ENCODE measurements at regions not wholly inside any gene's neighbourhood (a gene's known extent, or its start where the extent isn't known, plus 50 kb on each side); places are given as distances from the start of the nearest gene placed in this dataset.

DNA sequence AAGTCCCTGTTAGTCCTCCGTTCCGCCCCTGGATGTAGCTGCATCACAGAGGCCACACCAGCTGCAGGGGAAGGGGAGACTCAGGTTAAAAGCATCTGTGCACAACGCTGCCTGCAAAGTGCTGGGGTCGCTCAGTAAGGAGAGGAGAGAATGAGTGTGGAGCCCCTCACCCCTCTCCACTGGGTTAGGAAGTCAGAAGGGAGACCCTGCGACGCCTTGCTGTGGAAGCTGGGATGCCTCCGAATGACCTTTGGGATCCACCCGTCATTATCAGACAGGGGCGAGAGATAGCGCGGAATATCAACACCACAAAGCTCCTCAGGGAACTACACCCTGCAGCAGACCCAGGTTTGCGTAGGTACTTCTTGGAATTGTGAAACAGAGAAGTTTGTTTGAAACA lies 167.7 kb upstream of the SHH start:
- no peak overlapping the region for H3K4me3 ChIP-seq
- no peaks in the 10 kb centered on the region for H3K36me3 ChIP-seq
- no peaks in the 10 kb centered on the region for H3K4me1 ChIP-seq
- no peak overlapping the region for H3K27ac ChIP-seq
- no peaks in the 10 kb centered on the region for H3K9me3 ChIP-seq
- no peak for DNase-seq (ENCODE audit: low spot score in 2 of 2)
- no peak for TF ChIP-seq POLR2AphosphoS5 (IDR thresholded peaks at IDR 0.05)
- no peak for TF ChIP-seq POLR2A (IDR thresholded peaks at IDR 0.05)
- TF ChIP-seq, protein P1, sequence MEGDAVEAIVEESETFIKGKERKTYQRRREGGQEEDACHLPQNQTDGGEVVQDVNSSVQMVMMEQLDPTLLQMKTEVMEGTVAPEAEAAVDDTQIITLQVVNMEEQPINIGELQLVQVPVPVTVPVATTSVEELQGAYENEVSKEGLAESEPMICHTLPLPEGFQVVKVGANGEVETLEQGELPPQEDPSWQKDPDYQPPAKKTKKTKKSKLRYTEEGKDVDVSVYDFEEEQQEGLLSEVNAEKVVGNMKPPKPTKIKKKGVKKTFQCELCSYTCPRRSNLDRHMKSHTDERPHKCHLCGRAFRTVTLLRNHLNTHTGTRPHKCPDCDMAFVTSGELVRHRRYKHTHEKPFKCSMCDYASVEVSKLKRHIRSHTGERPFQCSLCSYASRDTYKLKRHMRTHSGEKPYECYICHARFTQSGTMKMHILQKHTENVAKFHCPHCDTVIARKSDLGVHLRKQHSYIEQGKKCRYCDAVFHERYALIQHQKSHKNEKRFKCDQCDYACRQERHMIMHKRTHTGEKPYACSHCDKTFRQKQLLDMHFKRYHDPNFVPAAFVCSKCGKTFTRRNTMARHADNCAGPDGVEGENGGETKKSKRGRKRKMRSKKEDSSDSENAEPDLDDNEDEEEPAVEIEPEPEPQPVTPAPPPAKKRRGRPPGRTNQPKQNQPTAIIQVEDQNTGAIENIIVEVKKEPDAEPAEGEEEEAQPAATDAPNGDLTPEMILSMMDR (IDR thresholded peaks at IDR 0.05): no peak
- intact Hi-C loops (cut with DNase I; ENCODE audit: low total_unique reads): no loop called here
- H3K27me3 ChIP-seq: peaks cover 0 to 16% of the 10 kb centered on the region in 2 donors

DNA sequence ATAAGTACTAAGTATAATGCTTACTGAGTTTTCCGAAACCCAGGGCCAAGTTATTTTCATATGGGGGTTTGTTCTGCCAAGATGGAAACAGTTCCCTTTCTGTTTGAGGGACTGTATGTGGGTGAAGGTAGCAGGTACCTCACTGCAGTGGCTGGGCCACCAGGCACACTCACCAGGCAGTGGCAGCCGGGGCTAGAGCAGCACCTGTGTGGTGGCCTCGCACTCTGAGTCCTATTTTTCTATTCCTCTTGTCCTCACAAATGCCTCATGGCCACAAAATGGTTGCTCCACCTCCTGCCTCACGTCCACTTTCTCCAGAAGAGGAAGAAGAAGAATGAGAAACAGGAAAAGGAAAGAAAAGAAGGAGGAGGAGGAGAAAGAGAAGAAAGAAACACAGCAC lies 167.3 kb upstream of the SHH start:
- Histone ChIP-seq H3K27ac (no peak overlapping the region), H3K27me3 (peaks cover 0 to 16% of the 10 kb centered on the region in 2 donors), H3K36me3 (no peaks in the 10 kb centered on the region), H3K4me1 (no peaks in the 10 kb centered on the region), H3K4me3 (no peak overlapping the region), H3K9me3 (no peaks in the 10 kb centered on the region)
- intact Hi-C loops (cut with DNase I; ENCODE audit: low total_unique reads): no loop called here
- TF ChIP-seq, protein P1 (IDR thresholded peaks at IDR 0.05): no peak
- DNase-seq (ENCODE audit: low spot score in 2 of 2): peak in 1 of 2 donors; percentile 9

DNA sequence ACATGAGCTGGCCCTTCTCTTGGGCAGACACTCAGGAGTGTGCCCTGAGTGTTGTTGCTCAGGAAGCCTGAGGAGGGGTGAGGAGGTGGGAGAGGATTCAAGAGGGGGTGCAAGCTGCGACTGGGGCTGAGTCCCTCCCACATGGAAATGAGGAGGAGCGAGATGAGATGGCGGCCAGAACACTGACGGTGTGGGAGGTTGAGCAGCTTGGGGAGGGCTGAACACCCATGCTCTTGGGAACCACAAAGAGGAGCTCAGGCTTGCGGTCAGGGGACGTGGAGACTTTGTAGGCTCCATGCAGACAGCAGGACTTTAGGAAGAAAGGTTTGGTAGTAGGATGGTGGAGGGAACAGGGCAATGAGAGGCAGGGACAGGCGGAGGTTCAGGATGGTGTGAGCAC lies 163.2 kb upstream of the SHH start:
- Histone ChIP-seq H3K4me3 (no peak overlapping the region), H3K27me3 (peaks cover 0 to 18% of the 10 kb centered on the region in 2 donors), H3K4me1 (no peaks in the 10 kb centered on the region), H3K9me3 (no peaks in the 10 kb centered on the region), H3K36me3 (no peaks in the 10 kb centered on the region), H3K27ac (no peak overlapping the region)
- TF ChIP-seq POLR2AphosphoS5 (IDR thresholded peaks at IDR 0.05) (no peak), POLR2A (IDR thresholded peaks at IDR 0.05) (no peak)
- TF ChIP-seq, protein P1 (IDR thresholded peaks at IDR 0.05): no peak
- intact Hi-C loops (cut with DNase I; ENCODE audit: low total_unique reads): no loop called here
- DNase-seq (ENCODE audit: low spot score in 2 of 2): peak in 1 of 2 donors; percentile 20

DNA sequence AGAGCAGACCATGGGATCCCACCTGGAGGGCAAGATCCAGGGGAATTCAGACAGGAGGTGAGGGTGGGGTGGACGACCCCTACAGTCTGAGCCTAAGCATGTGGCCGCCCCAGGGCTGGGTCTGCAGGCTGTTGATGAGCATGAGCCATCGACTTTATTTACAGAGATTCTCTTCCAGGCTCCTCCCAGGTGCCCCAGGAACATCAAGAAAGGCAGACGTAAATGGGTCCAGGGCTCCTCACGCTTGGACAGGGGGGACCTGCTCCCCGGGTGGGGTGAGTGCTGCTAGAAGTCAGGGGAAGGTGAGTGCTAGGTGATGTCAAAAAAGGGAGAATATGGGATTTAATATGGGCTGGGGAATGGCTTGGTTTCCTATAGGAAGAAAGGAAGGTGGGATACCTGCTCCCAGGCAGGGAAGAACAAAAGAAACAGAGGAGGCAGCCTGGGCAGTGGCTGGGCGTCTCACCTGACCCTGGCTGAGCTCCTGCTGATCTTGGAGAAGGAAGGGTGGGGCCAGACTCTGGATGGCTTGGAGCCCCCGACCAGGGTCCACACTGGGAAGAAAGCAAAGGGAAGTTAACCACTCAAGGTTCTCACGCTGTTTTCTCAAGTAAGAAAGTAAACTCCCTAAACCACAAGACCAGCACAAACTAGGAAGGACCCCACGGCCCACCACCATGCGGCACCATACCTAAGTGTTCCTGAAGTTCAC lies 162.1 kb upstream of the SHH start:
- Histone ChIP-seq H3K36me3 (no peaks in the 10 kb centered on the region), H3K27ac (no peak overlapping the region), H3K4me3 (no peak overlapping the region), H3K4me1 (no peaks in the 10 kb centered on the region), H3K27me3 (peaks cover 0 to 9% of the 10 kb centered on the region in 2 donors), H3K9me3 (no peaks in the 10 kb centered on the region)
- peak in 1 of 2 donors; percentile 33 for DNase-seq (ENCODE audit: low spot score in 2 of 2)
- intact Hi-C loops (cut with DNase I; ENCODE audit: low total_unique reads): no loop called here
- TF ChIP-seq, protein P1 (IDR thresholded peaks at IDR 0.05): no peak
- no peak for TF ChIP-seq POLR2A (IDR thresholded peaks at IDR 0.05)
- TF ChIP-seq POLR2AphosphoS5 (IDR thresholded peaks at IDR 0.05): no peak

DNA sequence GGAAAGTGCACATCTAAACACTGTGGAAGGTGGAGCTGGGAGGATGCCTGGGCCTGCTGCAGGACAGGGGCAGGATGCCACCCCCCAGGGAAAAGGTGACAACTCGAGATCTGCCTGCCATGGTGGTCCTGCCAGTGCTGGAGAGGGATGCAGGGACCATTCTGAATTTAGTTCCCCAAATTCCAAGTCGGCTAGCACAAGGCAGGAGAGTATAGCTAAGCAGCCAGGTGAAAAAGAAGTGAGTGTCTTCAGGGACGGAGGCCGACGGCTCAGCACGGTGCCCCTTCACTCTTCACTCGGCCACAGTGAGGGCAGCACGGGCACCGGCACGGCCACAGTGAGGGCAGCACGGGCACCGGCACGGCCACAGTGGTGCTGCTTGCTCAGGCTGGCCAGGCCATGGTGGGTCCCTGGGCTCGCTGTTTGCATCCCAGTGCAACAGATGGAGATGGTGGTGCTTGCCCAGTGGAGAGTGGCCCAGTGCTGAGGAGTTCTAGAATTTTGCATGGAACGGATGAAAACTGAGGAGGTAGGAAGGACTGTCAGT lies 161.3 kb upstream of the SHH start:
- H3K36me3 ChIP-seq: no peaks in the 10 kb centered on the region
- H3K27me3 ChIP-seq: peaks cover 0 to 5% of the 10 kb centered on the region in 2 donors
- peak in 1 of 2 donors; percentile 28 for DNase-seq (ENCODE audit: low spot score in 2 of 2)
- no peak overlapping the region for H3K27ac ChIP-seq
- no peaks in the 10 kb centered on the region for H3K9me3 ChIP-seq
- TF ChIP-seq, protein P1 (IDR thresholded peaks at IDR 0.05): no peak
- TF ChIP-seq POLR2AphosphoS5 (IDR thresholded peaks at IDR 0.05) (no peak), POLR2A (IDR thresholded peaks at IDR 0.05) (no peak)
- H3K4me3 ChIP-seq: no peak overlapping the region
- H3K4me1 ChIP-seq: no peaks in the 10 kb centered on the region
- intact Hi-C loops (cut with DNase I; ENCODE audit: low total_unique reads): no loop called here

Data from breast epithelium (tissue), 4 donors.